ENCODE measurements at regions not wholly inside any gene's neighbourhood (a gene's known extent, or its start where the extent isn't known, plus 50 kb on each side); places are given as distances from the start of the nearest gene placed in this dataset.

- TF ChIP-seq KLF9 (tag by site-specific recombination; IDR thresholded peaks at IDR 0.05; ENCODE audit: low read depth) (no peak), ZNF292 (tag by site-specific recombination; IDR thresholded peaks at IDR 0.05; ENCODE audit: borderline replicate concordance, low read depth) (no peak), SETDB1 (IDR thresholded peaks at IDR 0.05; ENCODE audit: insufficient read length, low read length) (no peak), CTCF (tag by site-specific recombination; IDR thresholded peaks at IDR 0.05) (no peak), ZBTB44 (tag by site-specific recombination; IDR thresholded peaks at IDR 0.05) (no peak), SCRT2 (tag by site-specific recombination; IDR thresholded peaks at IDR 0.05) (no peak), ZSCAN23 (tag by site-specific recombination; IDR thresholded peaks at IDR 0.05) (no peak), ZNF184 (tag by site-specific recombination; IDR thresholded peaks at IDR 0.05) (no peak), ZNF366 (tag by site-specific recombination; conservative IDR thresholded peaks at IDR 0.05) (no peak), ZNF23 (tag by site-specific recombination; IDR thresholded peaks at IDR 0.05; ENCODE audit: borderline replicate concordance) (no peak), ZNF274 (IDR thresholded peaks at IDR 0.05; ENCODE audit: low read length) (no peak), ZNF274 (tag by site-specific recombination; IDR thresholded peaks at IDR 0.05; ENCODE audit: borderline replicate concordance) (no peak), HOXA7 (CRISPR knock-in tag; IDR thresholded peaks at IDR 0.05; ENCODE audit: borderline replicate concordance) (no peak), ZBTB48 (tag by site-specific recombination; IDR thresholded peaks at IDR 0.05) (no peak)
Observed at GRCh38 chr13:40375489-40376171, 290.8 kb downstream of the FOXO1 start.
